SK-N-SH treated with all-trans-retinoic acid at 6 μM for 48 hours (cell line): ENCODE measurements at regions not wholly inside any gene's neighbourhood (a gene's known extent, or its start where the extent isn't known, plus 50 kb on each side); places are given as distances from the start of the nearest gene placed in this dataset.

ENCODE experiments used
- ATAC-seq: fragments of 200-7000 bp; cut with Tn5 transposase; 3 replicates; pipeline ENCODE4 v1.9.1; 2020; ENCODE audit warnings: mild to moderate bottlenecking, moderate library complexity
- ARNTL ChIP-seq: fragments of 450-650 bp; formaldehyde crosslinking; IDR thresholded peaks from 2 replicates; pipeline ENCODE4 v1.5.0; 2020; ENCODE audit warnings: low read depth, mild to moderate bottlenecking, moderate library complexity, borderline replicate concordance
- BACH2 ChIP-seq: fragments of 250-450 bp; sonication (Bioruptor Pico); IDR thresholded peaks from 2 replicates; pipeline ENCODE4 v1.9.0; 2021; ENCODE audit warnings: mild to moderate bottlenecking, borderline replicate concordance
- CSDC2 ChIP-seq: fragments of 250-450 bp; sonication (Bioruptor Pico); IDR thresholded peaks from 2 replicates; pipeline ENCODE4 v1.5.0; 2020; ENCODE audit warnings: mild to moderate bottlenecking, moderate library complexity
- ESRRG ChIP-seq: fragments of 250-450 bp; sonication (Bioruptor Pico); IDR thresholded peaks from 2 replicates; pipeline ENCODE4 v1.6.1; 2021; ENCODE audit warnings: mild to moderate bottlenecking
- GLIS3 ChIP-seq: fragments of 250-450 bp; sonication (Bioruptor Pico); IDR thresholded peaks from 2 replicates; pipeline ENCODE4 v1.5.0; 2020; ENCODE audit warnings: mild to moderate bottlenecking, moderate library complexity
- ISL1 ChIP-seq: fragments of 250-450 bp; sonication (Bioruptor Pico); IDR thresholded peaks from 2 replicates; pipeline ENCODE4 v2.1.2; 2022; ENCODE audit warnings: mild to moderate bottlenecking, moderate library complexity
- OSR1 ChIP-seq: fragments of 250-450 bp; sonication (Bioruptor Pico); IDR thresholded peaks from 2 replicates; pipeline ENCODE4 v1.8.0; 2022; ENCODE audit warnings: moderate library complexity, mild to moderate bottlenecking, inconsistent platforms
- PPARA ChIP-seq: fragments of 250-450 bp; sonication (Bioruptor Pico); IDR thresholded peaks from 2 replicates; pipeline ENCODE4 v1.5.0; 2020; ENCODE audit warnings: mild to moderate bottlenecking, borderline replicate concordance
- RARB ChIP-seq: fragments of 250-450 bp; sonication (Bioruptor Pico); IDR thresholded peaks from 2 replicates; pipeline ENCODE4 v1.8.0; 2021; ENCODE audit warnings: mild to moderate bottlenecking, moderate library complexity
- SNAI2 ChIP-seq: fragments of 250-450 bp; sonication (Bioruptor Pico); IDR thresholded peaks from 2 replicates; pipeline ENCODE4 v1.5.0; 2020; ENCODE audit warnings: mild to moderate bottlenecking, moderate library complexity
- TCF4 ChIP-seq: fragments of 250-450 bp; sonication (Bioruptor Pico); IDR thresholded peaks from 2 replicates; pipeline ENCODE4 v1.8.0; 2021; ENCODE audit warnings: mild to moderate bottlenecking, moderate library complexity, borderline replicate concordance
- TOX ChIP-seq: fragments of 250-450 bp; sonication (Bioruptor Pico); IDR thresholded peaks from 2 replicates; pipeline ENCODE4 v1.8.0; 2021; ENCODE audit warnings: mild to moderate bottlenecking, moderate library complexity, borderline replicate concordance
- ZC3H10 ChIP-seq: fragments of 250-450 bp; sonication (Bioruptor Pico); IDR thresholded peaks from 2 replicates; pipeline ENCODE4 v1.5.1; 2021; ENCODE audit warnings: mild to moderate bottlenecking, moderate library complexity
- ZNF565 ChIP-seq: fragments of 450-650 bp; formaldehyde crosslinking; conservative IDR thresholded peaks from 2 replicates; pipeline ENCODE4 v1.5.0; 2020; ENCODE audit warnings: low read depth, mild to moderate bottlenecking, moderate library complexity
- ZNF70 ChIP-seq: fragments of 450-650 bp; formaldehyde crosslinking; IDR thresholded peaks from 2 replicates; pipeline ENCODE4 v1.5.0; 2020; ENCODE audit warnings: mild to moderate bottlenecking, moderate library complexity
- ZNF8 ChIP-seq: fragments of 450-650 bp; formaldehyde crosslinking; IDR thresholded peaks from 2 replicates; pipeline ENCODE4 v1.5.0; 2020; ENCODE audit warnings: mild to moderate bottlenecking, moderate library complexity
- TF ChIP-seq, protein P1 (sequence below): fragments of 250-450 bp; sonication (Bioruptor Pico); IDR thresholded peaks from 2 replicates; pipeline ENCODE4 v1.5.1; 2021; ENCODE audit warnings: mild to moderate bottlenecking, moderate library complexity
- TF ChIP-seq, protein P2 (sequence below): fragments of 250-450 bp; sonication (Bioruptor Pico); IDR thresholded peaks from 2 replicates; pipeline ENCODE4 v1.5.1; 2020; ENCODE audit warnings: low read depth, mild to moderate bottlenecking, moderate library complexity
- TF ChIP-seq, protein P3 (sequence below): fragments of 250-450 bp; sonication (Bioruptor Pico); IDR thresholded peaks from 2 replicates; pipeline ENCODE4 v1.8.0; 2020; ENCODE audit warnings: mild to moderate bottlenecking, moderate library complexity, borderline replicate concordance

DNA sequence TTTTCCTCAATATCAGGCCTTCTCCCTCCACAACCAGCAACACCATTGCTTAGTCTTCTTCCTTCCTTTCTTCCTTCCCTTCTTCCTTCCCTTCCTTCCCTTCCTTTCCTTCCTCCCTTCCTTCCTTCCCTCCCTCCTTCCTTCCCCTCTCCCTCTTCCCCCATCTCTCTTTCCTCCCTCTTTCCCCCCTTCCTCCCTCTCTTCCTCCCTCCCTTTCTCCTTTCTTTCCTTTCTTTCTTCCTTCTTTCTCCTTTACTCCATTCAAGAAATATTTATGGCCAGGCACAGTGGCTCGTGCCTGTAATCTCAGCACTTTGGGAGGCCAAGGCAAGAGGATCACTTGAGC, 66.4 kb upstream of the SIRPA start (continued):
- TF ChIP-seq, protein P1, sequence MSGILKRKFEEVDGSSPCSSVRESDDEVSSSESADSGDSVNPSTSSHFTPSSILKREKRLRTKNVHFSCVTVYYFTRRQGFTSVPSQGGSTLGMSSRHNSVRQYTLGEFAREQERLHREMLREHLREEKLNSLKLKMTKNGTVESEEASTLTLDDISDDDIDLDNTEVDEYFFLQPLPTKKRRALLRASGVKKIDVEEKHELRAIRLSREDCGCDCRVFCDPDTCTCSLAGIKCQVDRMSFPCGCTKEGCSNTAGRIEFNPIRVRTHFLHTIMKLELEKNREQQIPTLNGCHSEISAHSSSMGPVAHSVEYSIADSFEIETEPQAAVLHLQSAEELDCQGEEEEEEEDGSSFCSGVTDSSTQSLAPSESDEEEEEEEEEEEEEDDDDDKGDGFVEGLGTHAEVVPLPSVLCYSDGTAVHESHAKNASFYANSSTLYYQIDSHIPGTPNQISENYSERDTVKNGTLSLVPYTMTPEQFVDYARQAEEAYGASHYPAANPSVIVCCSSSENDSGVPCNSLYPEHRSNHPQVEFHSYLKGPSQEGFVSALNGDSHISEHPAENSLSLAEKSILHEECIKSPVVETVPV = no peak
- TF ChIP-seq, protein P2, sequence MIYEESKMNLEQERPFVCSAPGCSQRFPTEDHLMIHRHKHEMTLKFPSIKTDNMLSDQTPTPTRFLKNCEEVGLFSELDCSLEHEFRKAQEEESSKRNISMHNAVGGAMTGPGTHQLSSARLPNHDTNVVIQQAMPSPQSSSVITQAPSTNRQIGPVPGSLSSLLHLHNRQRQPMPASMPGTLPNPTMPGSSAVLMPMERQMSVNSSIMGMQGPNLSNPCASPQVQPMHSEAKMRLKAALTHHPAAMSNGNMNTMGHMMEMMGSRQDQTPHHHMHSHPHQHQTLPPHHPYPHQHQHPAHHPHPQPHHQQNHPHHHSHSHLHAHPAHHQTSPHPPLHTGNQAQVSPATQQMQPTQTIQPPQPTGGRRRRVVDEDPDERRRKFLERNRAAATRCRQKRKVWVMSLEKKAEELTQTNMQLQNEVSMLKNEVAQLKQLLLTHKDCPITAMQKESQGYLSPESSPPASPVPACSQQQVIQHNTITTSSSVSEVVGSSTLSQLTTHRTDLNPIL = no peak
- no peak for TF ChIP-seq BACH2 (CRISPR knock-in tag)

DNA sequence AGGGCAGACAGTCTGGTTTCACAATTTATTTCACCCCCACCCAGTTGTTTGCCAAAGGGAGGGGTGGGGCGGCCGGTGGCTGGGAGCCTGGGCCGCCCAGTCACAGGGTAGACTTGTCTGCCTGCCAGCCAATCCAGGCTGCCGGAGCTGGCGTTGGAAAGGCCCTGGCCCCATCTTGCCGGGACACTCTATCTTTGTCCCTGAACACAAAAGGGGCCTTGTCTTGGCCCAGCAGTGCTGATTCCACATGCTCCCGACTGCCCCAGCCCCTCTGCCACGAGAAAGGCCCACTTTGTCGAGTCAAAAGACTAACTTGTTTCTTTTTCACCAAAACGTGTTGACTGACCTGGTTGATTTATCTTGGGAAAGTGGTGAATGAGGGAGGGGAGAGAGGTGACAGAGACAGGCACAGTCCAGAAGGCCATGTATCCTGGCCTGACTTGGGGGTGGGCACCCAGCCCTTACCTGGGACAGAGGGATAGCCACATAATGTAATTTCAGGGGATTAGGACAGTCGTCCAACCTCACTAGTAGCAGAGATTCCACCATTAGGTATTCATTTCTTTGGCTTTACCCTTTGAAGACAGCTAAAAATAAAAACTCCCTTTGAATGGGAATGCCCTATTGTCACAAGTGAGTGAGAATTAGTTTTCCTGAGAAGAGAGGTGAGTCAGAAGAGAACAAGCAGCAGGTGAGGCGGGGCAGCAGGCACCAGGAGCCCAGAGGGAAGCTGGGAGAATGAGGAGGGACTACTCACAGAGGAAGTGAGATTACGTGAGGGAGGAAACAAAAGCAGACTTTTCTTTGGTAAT, 67.0 kb upstream of the SIRPA start:
- TF ChIP-seq, protein P3, sequence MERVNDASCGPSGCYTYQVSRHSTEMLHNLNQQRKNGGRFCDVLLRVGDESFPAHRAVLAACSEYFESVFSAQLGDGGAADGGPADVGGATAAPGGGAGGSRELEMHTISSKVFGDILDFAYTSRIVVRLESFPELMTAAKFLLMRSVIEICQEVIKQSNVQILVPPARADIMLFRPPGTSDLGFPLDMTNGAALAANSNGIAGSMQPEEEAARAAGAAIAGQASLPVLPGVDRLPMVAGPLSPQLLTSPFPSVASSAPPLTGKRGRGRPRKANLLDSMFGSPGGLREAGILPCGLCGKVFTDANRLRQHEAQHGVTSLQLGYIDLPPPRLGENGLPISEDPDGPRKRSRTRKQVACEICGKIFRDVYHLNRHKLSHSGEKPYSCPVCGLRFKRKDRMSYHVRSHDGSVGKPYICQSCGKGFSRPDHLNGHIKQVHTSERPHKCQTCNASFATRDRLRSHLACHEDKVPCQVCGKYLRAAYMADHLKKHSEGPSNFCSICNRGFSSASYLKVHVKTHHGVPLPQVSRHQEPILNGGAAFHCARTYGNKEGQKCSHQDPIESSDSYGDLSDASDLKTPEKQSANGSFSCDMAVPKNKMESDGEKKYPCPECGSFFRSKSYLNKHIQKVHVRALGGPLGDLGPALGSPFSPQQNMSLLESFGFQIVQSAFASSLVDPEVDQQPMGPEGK (CRISPR knock-in tag) = no peak
- TF ChIP-seq ESRRG (no peak), RARB (CRISPR knock-in tag) (no peak), TOX (CRISPR knock-in tag) (no peak), OSR1 (CRISPR knock-in tag) (no peak), CSDC2 (no peak), SNAI2 (no peak), ZNF8 (no peak), BACH2 (CRISPR knock-in tag) (no peak), ZNF70 (CRISPR knock-in tag) (no peak), ZC3H10 (CRISPR knock-in tag) (no peak), ZNF565 (no peak), PPARA (CRISPR knock-in tag) (no peak)
- TF ChIP-seq, protein P2 = no peak
- TF ChIP-seq, protein P1 = no peak
- no peak for ATAC-seq

DNA sequence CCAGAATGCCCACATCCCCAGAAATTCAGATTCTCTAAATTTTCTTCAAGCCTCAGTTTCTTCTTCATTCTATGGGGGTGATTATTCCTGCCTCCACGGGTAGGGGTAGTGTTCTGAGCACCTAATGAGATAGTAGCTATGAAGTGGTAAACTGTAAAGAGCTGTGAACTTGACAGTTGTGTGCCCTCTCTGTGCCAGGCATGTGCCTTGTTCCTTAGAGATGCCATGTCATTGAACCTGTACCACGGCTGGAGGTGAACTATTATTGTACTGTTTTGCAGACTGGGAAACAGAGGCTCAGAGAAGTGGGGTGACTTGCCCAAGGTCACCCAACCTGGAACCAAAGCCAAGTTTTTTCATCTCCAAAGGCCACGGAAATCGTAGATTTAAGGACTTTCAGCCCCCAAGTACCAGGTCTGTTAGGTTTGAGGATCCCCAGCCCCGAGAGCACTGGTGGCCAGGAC, 67.7 kb upstream of the SIRPA start:
- TF ChIP-seq TCF4 (CRISPR knock-in tag) = no peak
- TF ChIP-seq CSDC2 = no peak
- no peak for TF ChIP-seq PPARA (CRISPR knock-in tag)
- TF ChIP-seq RARB (CRISPR knock-in tag) = no peak
- TF ChIP-seq, protein P2 = no peak
- no peak for TF ChIP-seq SNAI2
- no peak for TF ChIP-seq GLIS3 (CRISPR knock-in tag)
- no peak for ATAC-seq

DNA sequence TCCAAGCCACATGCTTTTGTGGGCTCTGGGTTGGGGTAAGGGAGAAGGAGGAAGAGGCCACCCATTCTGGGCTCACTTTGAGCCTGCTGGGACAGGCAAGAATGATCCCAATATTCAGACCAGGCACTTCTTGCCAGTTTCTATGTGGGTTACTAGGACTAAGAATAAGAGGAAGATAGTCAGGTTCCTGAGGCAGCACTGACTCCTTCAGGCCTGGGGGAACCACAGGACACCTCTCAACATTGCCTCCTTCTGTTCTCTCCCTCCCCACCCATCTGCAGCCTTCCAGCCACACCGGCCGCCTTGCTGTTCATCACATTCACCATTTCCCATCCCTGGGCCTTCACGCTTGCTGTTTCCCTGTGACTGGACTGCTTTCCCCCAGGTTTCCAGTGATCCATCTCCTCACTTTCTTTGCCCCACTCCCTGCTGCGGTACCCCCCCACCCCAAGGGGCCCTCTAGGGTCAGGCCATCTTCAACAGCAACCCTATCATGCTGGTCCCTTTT, 69.2 kb upstream of the SIRPA start:
- TF ChIP-seq ARNTL (CRISPR knock-in tag) = no peak
- no peak for TF ChIP-seq SNAI2
- TF ChIP-seq ISL1 (CRISPR knock-in tag) = no peak
- TF ChIP-seq, protein P3 (CRISPR knock-in tag) = no peak
- TF ChIP-seq ZNF565 = no peak
- no peak for TF ChIP-seq ZC3H10 (CRISPR knock-in tag)
- no peak for ATAC-seq
